ENCODE measurements at regions not wholly inside any gene's neighbourhood (a gene's known extent, or its start where the extent isn't known, plus 50 kb on each side); places are given as distances from the start of the nearest gene placed in this dataset.

GRCh38 chr7:10266976-10267375 is 706.7 kb upstream of the PHF14 start:
- no peak for DNase-seq (ENCODE audit: low read depth in 2 of 2)

GRCh38 chr7:10268034-10268433 is 705.6 kb upstream of the PHF14 start:
- no peak for DNase-seq (ENCODE audit: low read depth in 2 of 2)

GRCh38 chr7:10282909-10283308 is 690.8 kb upstream of the PHF14 start:
- DNase-seq (ENCODE audit: low read depth in 2 of 2), result no peak

GRCh38 chr7:10284001-10284400 is 689.7 kb upstream of the PHF14 start:
- DNase-seq (ENCODE audit: low read depth in 2 of 2), result no peak

DNA sequence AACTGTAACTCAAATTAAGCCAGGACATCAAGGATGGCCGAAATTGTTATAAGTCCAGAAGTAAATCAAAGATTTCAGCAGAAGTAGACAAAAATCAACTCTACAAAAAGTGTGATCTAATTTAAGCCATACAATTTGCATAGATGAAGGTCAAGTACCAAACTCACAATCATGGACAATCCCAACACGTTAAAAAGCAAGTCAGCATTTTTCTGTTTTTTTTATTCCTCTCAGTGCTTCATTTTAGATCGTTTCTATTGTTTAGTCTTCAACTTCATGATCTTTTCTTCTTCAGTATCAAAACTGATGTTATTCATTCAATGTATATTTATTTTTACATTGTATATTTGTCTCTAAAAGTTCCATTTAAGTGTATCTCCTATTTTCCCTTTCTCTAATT is 674.3 kb upstream of the PHF14 start:
- DNase-seq (ENCODE audit: low read depth in 2 of 2), result no peak

- DNase-seq (ENCODE audit: low read depth in 2 of 2), result no peak
Observed at GRCh38 chr7:10300577-10300976, 673.1 kb upstream of the PHF14 start.

GRCh38 chr7:10308276-10308675 is 665.4 kb upstream of the PHF14 start:
- DNase-seq (ENCODE audit: low read depth in 2 of 2), result no peak

DNA sequence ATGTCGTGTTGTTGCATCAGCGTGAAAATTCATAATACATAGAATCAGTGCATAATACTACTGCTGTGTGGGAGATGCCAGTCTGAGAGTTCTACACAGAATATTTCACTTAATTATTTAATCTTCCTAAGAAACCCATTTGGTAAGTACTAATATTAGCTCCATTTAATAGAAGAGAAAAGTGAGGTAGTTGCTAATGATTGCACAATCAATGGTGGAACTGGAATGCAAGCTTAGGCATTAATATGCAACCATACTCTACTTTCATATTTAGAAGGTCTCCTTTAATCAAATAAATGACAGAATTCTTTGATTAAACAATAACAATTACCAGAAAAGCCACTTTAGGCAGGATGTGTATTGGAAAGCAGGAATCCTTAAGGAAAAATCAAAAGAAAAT is 660.7 kb upstream of the PHF14 start:
- no peak for DNase-seq (ENCODE audit: low read depth in 2 of 2)

- no peak for DNase-seq (ENCODE audit: low read depth in 2 of 2)
Observed at GRCh38 chr7:10315881-10316280, 657.8 kb upstream of the PHF14 start.

DNA sequence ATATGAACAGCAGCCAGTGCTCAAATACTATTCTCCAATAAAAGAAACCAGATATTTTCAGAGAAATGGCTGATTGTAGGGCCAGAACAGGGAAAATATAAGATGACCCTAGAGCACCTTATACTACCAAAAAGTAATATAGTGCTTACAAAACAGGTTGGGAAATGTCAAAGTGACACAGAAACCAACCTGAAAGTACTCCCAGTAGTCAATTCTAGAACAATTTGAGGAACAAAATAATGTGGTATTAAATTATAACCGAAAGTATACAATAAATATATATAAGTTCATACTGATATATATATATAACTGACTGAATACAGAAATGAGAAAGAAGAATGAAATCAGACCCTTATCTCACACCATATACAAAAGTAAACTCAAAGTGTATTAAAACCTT is 657.2 kb upstream of the PHF14 start:
- DNase-seq (ENCODE audit: low read depth in 2 of 2), result no peak

DNA sequence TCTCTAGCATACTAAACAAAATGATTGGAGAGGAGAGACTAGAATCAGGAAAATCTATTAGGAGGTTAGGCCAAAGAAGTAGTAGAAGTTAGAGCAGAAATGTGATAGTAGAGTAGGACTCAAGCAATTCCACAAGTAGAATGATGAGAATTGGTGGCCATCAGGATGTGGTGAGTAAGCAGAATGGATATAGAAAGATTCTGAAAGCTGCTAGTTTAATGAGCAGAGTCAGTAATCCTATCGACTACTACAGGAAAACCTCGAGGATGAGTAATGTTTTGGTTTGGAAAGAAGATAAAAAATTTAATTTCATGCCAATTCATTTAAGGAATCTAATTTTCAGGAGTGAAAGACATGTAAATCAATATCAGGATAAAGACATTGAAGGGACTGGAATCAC is 648.3 kb upstream of the PHF14 start:
- no peak for DNase-seq (ENCODE audit: low read depth in 2 of 2)

DNA sequence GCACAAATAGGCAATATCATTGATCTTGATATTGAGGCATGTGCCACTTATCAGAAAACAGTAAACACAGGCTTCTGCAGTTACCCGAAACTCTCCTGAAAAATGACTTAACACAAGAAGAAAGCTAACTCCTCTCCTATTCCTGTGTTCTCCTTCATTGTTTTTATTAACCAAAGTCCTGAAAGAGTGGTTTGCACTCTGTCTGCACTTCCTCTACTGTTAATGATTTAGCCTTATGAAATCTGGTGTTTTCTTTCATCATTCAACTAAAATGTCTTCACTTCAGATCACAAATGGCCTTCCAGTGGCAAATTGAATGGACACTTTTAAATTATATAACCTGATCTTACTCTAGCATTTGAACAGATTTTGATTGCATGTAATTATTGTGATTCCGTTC is 630.6 kb upstream of the PHF14 start:
- DNase-seq (ENCODE audit: low read depth in 2 of 2), result no peak

GRCh38 chr7:10346032-10346431 is 627.6 kb upstream of the PHF14 start:
- no peak for DNase-seq (ENCODE audit: low read depth in 2 of 2)

DNA sequence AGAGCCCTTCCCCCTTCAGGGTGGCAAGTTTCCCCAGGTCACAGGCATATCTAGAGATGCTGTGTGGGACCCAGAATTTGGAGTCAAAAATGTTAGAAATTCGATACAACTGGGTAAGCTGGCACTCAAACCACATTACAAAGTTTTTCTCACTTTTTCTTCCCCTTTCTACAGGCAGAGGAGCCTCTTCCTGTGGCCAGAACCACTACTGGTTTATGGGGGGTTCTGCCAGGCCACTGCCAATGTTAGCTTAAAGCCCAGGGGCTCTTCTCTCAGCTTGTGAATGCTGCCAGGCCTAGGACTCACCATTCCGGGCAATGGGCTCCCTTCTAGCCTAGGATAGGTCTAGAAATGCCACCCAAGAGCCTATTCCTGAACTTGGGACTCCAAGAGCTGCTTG is 617.9 kb upstream of the PHF14 start:
- DNase-seq (ENCODE audit: low read depth in 2 of 2), result no peak

- DNase-seq (ENCODE audit: low read depth in 2 of 2), result no peak
Observed at GRCh38 chr7:10360050-10360449, 613.6 kb upstream of the PHF14 start.

DNA sequence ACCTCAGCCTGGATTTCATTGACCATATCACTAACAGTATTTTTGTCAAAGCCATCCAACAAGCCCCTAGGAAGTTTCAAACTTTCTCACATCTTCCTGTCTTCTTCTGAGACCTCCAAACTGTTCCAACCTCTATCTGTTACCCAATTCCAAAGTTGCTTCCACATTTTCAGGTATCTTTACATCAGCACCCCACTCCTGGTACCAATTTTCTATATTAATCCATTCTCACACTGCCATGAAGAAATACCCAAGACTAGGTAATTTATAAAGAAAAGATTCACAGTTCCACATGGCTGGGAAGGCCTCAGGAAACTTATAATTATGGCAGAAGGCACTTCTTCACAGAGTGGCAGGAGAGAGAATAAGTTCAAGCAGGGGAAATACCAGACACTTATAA is 571.9 kb upstream of the PHF14 start:
- no peak for DNase-seq (ENCODE audit: low read depth in 2 of 2)

DNA sequence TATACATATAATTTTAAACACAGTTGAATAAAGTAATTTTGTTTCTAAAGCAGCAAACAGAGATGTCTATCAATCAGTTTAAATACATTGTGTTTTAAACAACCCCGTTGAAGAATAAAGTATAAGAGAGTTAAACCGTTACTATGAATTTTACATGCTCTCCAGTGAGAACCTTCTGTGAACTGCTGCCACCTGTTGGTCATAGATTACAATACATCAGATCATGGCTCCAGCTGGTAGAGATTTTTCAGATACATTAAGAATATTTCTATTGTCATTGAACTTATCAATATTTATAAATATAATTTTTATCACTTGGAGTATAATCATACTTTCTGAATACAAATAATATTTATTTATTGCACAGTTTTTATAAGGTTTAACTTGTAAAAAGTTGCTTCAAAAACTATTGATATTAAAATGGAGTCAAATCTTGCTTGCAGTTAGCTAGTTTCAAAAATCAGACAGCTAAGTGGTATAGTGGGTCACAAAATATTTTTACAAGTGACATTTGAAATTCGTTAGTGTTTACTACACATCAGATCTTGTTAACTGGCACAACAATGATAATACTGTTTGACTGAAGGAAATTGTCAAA is 561.2 kb upstream of the PHF14 start:
- no peak for DNase-seq (ENCODE audit: low read depth in 2 of 2)

GRCh38 chr7:10418985-10419384 is 554.7 kb upstream of the PHF14 start:
- DNase-seq (ENCODE audit: low read depth in 2 of 2), result no peak

DNA sequence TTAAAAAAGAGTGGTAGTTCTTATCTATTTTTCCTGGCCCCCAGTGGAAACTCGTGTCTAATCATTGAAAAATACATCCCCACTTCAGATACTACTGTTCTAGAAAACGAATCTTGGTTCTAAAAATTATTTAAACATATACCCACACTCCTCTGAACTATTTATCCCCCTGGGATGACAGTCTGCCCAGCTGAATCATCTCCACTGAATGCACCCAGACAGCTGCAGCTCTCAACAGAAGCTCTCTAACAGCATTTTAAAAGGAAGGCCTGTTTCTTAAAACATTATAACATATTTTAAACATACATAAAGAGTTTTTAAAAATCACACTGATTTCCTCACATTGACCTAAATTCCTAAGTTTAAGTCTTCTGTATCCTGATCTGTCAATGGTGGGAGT is 544.6 kb upstream of the PHF14 start:
- DNase-seq (ENCODE audit: low read depth in 2 of 2), result no peak

DNA sequence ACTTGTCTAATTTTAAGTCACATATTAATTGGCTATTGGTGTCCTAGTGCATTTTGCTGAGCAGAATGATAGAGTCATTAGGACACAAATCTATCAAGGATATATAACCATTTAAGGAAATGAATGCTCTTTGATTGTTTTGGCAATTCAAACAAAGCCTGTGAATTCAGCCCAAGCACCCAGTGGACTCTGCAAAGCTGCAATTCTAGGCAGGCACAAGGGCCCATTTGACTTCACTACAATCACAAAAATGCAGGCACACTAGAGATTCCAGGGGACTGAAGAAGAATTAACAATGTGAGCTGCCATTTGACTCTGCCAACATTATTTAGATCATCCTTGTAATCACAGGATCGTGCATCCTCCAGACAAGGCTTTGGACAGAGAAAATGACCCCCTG is 544.2 kb upstream of the PHF14 start:
- no peak for DNase-seq (ENCODE audit: low read depth in 2 of 2)

GRCh38 chr7:10436302-10436701 is 537.4 kb upstream of the PHF14 start:
- DNase-seq (ENCODE audit: low read depth in 2 of 2), result no peak

GRCh38 chr7:10439027-10439426 is 534.6 kb upstream of the PHF14 start:
- no peak for DNase-seq (ENCODE audit: low read depth in 2 of 2)

DNA sequence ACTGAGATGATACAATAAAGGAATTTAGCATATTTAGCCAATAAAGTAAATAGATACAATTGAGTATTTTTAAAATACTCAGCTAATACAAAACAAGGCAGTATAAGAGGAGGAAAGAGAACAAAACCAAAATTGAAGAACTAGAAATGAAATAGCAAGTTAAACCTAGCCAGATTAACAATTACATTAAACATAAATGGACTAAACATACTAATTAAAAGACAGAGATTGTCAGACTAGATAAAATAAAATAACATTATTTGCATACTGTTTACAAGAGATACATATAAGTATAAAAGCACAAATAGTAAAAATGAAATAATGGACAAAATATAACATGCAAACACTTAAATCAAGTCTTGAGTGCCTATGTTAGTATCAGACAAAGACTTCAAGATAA is 517.7 kb upstream of the PHF14 start:
- no peak for DNase-seq (ENCODE audit: low read depth in 2 of 2)

GRCh38 chr7:10460474-10460873 is 513.2 kb upstream of the PHF14 start:
- DNase-seq (ENCODE audit: low read depth in 2 of 2), result no peak

DNA sequence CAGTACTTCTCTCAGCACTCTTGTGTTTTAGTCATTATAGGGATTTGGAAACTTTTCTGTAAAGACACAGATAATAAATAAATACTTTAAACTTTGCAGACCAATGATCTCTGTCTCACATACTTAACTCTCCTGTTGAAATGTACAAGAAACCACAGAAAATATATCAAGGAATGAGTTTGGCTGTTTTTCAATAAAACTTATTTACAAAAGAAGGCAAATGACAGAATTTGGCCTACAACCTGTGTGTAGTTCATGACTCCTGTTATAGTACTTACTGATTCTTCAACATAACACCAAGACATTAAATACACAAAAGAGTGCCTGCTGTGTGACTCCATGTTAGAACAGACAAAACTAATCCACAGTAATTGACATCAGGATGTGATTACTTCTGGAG is 510.0 kb upstream of the PHF14 start:
- no peak for DNase-seq (ENCODE audit: low read depth in 2 of 2)
